ENCODE measurements at regions not wholly inside any gene's neighbourhood (a gene's known extent, or its start where the extent isn't known, plus 50 kb on each side); places are given as distances from the start of the nearest gene placed in this dataset.

DNA sequence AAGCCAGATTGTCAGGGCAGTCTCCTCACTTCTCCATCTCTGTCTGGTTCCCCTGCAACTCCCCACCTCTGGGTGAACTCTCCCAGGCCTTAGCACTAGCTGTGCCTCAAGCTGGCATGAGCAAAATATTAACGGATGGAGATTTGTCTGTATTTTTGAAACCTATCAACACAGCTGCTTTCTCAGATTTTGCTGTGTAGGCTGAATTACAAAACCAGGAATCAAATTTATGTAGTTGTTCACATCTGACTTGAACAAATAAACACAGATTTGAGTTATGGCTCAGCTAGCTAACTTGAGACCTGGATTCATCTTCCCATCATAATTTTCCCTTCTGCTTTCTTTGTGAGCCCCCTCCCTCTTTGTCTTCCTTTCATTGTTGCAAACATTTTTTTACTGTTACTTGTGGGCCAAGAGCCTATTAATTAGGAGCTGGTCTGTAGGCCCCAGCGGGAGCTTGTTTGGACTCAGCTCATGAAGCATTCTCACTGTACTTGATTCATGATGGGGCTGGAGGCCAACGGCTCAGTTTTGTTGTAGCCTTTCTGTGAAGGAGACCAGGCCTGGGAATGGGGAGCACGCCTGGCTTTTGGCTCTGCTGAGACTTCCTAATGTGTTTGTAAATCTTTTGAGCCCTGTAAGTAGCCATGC is 164.1 kb upstream of the GATA6 start:
- no peak for TF ChIP-seq POLR2A (IDR thresholded peaks at IDR 0.05)
- TF ChIP-seq, protein P1, sequence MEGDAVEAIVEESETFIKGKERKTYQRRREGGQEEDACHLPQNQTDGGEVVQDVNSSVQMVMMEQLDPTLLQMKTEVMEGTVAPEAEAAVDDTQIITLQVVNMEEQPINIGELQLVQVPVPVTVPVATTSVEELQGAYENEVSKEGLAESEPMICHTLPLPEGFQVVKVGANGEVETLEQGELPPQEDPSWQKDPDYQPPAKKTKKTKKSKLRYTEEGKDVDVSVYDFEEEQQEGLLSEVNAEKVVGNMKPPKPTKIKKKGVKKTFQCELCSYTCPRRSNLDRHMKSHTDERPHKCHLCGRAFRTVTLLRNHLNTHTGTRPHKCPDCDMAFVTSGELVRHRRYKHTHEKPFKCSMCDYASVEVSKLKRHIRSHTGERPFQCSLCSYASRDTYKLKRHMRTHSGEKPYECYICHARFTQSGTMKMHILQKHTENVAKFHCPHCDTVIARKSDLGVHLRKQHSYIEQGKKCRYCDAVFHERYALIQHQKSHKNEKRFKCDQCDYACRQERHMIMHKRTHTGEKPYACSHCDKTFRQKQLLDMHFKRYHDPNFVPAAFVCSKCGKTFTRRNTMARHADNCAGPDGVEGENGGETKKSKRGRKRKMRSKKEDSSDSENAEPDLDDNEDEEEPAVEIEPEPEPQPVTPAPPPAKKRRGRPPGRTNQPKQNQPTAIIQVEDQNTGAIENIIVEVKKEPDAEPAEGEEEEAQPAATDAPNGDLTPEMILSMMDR (IDR thresholded peaks at IDR 0.05) = no peak
- TF ChIP-seq POLR2AphosphoS5 (IDR thresholded peaks at IDR 0.05) = no peak
- TF ChIP-seq EP300 (IDR thresholded peaks at IDR 0.05) = no peak

Measured in upper lobe of left lung (tissue), 4 donors.